ENCODE measurements at regions not wholly inside any gene's neighbourhood (a gene's known extent, or its start where the extent isn't known, plus 50 kb on each side); places are given as distances from the start of the nearest gene placed in this dataset.

DNA sequence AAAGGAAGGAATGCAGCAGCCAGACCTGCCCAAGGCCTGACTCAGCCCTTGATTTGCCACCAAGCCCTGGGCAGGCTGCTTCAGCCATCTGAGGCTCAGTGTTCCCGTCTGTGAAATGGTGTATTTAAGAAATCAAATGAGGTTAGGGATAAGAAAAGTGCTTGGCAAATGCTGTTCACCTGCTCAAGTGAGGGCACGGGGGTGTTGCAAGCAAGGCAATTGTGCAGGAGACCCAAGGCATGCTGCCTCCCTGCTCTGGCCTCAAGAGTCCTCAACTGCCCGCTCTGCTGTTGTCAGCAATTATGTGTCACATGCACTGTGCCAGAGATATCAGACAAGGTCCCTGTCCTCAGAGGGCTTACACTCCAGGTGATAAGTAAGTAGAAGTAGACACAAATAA is 101.8 kb downstream of the TPRA1 start:
- Histone ChIP-seq H3K9me3 (ENCODE audit: low read length) (no peaks in the 10 kb centered on the region), H3K79me2 (replicated peaks; ENCODE audit: insufficient read depth, low read length) (no peaks in the 10 kb centered on the region), H3K9ac (ENCODE audit: low read length) (no peak overlapping the region), H4K20me1 (ENCODE audit: insufficient read depth) (no peaks in the 10 kb centered on the region), H3K27ac (ENCODE audit: low read length) (no peak overlapping the region), H3K36me3 (ENCODE audit: insufficient read depth, low read length) (no peaks in the 10 kb centered on the region), H2AFZ (ENCODE audit: low read depth, low read length) (no peak overlapping the region), H3K27me3 (ENCODE audit: insufficient read depth, low read depth, low read length) (no peaks in the 10 kb centered on the region), H3K4me2 (ENCODE audit: low read length) (no peak overlapping the region), H3F3A (ENCODE audit: insufficient read depth, low read length, poor library complexity, severe bottlenecking) (no peaks in the 10 kb centered on the region), H3K9me2 (ENCODE audit: insufficient read depth, low read length) (no peaks in the 10 kb centered on the region), H3K4me3 (ENCODE audit: low read length) (no peak overlapping the region)
- no peak for TF ChIP-seq EP300 (conservative IDR thresholded peaks at IDR 0.05; ENCODE audit: poor library complexity, severe bottlenecking)
- no peak for TF ChIP-seq RAD21 (conservative IDR thresholded peaks at IDR 0.05)
- no peak for TF ChIP-seq SMC3 (conservative IDR thresholded peaks at IDR 0.05; ENCODE audit: poor library complexity)
- TF ChIP-seq POLR2AphosphoS5 (IDR thresholded peaks at IDR 0.05): no peak
- TF ChIP-seq, protein P1, sequence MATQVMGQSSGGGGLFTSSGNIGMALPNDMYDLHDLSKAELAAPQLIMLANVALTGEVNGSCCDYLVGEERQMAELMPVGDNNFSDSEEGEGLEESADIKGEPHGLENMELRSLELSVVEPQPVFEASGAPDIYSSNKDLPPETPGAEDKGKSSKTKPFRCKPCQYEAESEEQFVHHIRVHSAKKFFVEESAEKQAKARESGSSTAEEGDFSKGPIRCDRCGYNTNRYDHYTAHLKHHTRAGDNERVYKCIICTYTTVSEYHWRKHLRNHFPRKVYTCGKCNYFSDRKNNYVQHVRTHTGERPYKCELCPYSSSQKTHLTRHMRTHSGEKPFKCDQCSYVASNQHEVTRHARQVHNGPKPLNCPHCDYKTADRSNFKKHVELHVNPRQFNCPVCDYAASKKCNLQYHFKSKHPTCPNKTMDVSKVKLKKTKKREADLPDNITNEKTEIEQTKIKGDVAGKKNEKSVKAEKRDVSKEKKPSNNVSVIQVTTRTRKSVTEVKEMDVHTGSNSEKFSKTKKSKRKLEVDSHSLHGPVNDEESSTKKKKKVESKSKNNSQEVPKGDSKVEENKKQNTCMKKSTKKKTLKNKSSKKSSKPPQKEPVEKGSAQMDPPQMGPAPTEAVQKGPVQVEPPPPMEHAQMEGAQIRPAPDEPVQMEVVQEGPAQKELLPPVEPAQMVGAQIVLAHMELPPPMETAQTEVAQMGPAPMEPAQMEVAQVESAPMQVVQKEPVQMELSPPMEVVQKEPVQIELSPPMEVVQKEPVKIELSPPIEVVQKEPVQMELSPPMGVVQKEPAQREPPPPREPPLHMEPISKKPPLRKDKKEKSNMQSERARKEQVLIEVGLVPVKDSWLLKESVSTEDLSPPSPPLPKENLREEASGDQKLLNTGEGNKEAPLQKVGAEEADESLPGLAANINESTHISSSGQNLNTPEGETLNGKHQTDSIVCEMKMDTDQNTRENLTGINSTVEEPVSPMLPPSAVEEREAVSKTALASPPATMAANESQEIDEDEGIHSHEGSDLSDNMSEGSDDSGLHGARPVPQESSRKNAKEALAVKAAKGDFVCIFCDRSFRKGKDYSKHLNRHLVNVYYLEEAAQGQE (IDR thresholded peaks at IDR 0.05; ENCODE audit: borderline replicate concordance): no peak
- no peak for TF ChIP-seq EZH2 (IDR thresholded peaks at IDR 0.05; ENCODE audit: borderline replicate concordance, insufficient read depth, low read length, poor library complexity, severe bottlenecking)
- TF ChIP-seq MXI1 (conservative IDR thresholded peaks at IDR 0.05; ENCODE audit: poor library complexity, severe bottlenecking): no peak

DNA sequence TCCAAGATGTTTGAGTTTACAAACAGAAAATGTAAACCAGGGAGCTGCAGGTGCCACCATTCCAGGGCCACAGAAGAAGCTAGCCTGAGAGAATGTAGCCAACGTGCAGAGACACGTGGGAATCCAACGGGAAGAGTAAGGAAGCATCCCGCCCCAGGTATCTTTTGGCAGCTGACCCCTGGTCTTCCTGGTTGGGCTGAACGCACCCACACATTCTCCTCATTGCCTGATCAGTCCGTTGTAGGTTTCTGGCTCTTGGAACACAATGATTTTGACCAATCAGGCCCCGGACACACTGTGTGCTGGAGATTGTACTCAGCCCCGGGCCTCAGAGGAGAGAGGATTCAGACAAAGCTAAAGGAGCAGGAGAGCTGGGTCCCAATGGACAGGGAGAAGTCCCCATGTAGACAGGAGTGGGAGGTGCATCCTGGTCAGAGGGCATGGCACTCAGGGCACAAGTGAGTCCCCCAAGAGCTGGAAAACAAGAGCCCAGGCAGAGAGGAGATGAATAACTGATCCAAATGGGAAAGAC is 102.3 kb downstream of the TPRA1 start:
- Histone ChIP-seq H3F3A (ENCODE audit: insufficient read depth, low read length, poor library complexity, severe bottlenecking) (no peaks in the 10 kb centered on the region), H3K9me2 (ENCODE audit: insufficient read depth, low read length) (no peaks in the 10 kb centered on the region), H3K79me2 (replicated peaks; ENCODE audit: insufficient read depth, low read length) (no peaks in the 10 kb centered on the region), H3K9me3 (ENCODE audit: low read length) (no peaks in the 10 kb centered on the region), H3K4me3 (ENCODE audit: low read length) (no peak overlapping the region), H2AFZ (ENCODE audit: low read depth, low read length) (no peak overlapping the region), H3K27ac (ENCODE audit: low read length) (no peak overlapping the region), H3K36me3 (ENCODE audit: insufficient read depth, low read length) (no peaks in the 10 kb centered on the region), H4K20me1 (ENCODE audit: insufficient read depth) (no peaks in the 10 kb centered on the region), H3K9ac (ENCODE audit: low read length) (no peak overlapping the region), H3K4me2 (ENCODE audit: low read length) (no peak overlapping the region), H3K27me3 (ENCODE audit: insufficient read depth, low read depth, low read length) (no peaks in the 10 kb centered on the region)
- TF ChIP-seq EP300 (conservative IDR thresholded peaks at IDR 0.05; ENCODE audit: poor library complexity, severe bottlenecking): no peak
- TF ChIP-seq POLR2AphosphoS5 (IDR thresholded peaks at IDR 0.05): no peak
- TF ChIP-seq, protein P2, sequence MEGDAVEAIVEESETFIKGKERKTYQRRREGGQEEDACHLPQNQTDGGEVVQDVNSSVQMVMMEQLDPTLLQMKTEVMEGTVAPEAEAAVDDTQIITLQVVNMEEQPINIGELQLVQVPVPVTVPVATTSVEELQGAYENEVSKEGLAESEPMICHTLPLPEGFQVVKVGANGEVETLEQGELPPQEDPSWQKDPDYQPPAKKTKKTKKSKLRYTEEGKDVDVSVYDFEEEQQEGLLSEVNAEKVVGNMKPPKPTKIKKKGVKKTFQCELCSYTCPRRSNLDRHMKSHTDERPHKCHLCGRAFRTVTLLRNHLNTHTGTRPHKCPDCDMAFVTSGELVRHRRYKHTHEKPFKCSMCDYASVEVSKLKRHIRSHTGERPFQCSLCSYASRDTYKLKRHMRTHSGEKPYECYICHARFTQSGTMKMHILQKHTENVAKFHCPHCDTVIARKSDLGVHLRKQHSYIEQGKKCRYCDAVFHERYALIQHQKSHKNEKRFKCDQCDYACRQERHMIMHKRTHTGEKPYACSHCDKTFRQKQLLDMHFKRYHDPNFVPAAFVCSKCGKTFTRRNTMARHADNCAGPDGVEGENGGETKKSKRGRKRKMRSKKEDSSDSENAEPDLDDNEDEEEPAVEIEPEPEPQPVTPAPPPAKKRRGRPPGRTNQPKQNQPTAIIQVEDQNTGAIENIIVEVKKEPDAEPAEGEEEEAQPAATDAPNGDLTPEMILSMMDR (IDR thresholded peaks at IDR 0.05; ENCODE audit: poor library complexity, severe bottlenecking): no peak
- no peak for TF ChIP-seq EZH2 (IDR thresholded peaks at IDR 0.05; ENCODE audit: borderline replicate concordance, insufficient read depth, low read length, poor library complexity, severe bottlenecking)
- no peak for TF ChIP-seq MXI1 (conservative IDR thresholded peaks at IDR 0.05; ENCODE audit: poor library complexity, severe bottlenecking)
- TF ChIP-seq RAD21 (conservative IDR thresholded peaks at IDR 0.05): no peak
- no peak for TF ChIP-seq TAF1 (IDR thresholded peaks at IDR 0.05; ENCODE audit: low read depth)
- TF ChIP-seq, protein P1 (IDR thresholded peaks at IDR 0.05; ENCODE audit: borderline replicate concordance): no peak
- TF ChIP-seq SMC3 (conservative IDR thresholded peaks at IDR 0.05; ENCODE audit: poor library complexity): no peak

All from neural cell (in vitro differentiated cells).